ENCODE measurements at regions not wholly inside any gene's neighbourhood (a gene's known extent, or its start where the extent isn't known, plus 50 kb on each side); places are given as distances from the start of the nearest gene placed in this dataset.

DNA sequence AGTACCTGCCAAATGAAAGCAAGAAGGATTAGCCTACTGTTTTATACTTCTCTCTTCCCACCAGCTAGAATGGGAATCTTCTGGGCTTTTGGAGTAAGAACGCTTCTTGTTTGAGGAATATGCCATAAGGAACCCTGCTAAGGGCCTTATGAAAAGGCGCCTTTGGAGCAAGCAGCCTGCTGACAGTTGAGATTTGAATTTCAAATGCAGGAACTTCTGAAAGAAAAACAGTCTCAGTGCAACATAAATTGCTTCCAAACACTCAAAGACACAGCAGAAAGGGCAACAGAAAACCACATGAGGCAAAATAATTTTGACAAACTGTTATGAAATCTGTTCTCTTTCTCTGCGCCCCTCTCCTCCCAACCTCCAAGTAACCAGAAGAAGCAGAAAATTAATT lies 149.4 kb upstream of the B3GAT2 start:
- no peak for DNase-seq
- ATAC-seq = no peak
- intact Hi-C loops (cut with micrococcal nuclease) = no loop called here

DNA sequence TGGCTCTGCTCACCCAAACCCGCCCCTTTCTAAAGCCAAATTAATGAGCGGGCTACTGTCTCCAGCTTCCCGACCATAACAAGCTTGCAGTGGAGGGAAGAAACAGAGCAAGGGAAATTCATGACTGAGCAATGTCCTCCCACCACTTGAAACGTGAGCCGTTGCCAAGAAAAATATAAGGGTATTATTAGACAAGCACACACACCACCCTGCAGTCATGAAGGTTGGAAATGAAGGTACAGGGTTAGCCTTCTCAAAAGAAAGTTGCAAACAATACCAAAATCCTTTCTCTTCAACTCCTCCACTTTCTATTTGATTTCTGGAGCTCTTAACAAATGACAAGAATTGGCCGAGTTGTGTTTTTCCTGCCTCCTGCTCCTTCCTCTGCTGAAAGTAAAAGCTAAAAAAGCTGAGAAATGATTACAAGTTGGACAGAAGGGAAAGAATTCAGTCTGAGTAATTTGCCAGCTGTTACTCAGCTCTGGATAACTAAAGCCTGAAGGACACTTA lies 151.1 kb upstream of the B3GAT2 start:
- ATAC-seq = peak; percentile 91
- DNase-seq = no peak

DNA sequence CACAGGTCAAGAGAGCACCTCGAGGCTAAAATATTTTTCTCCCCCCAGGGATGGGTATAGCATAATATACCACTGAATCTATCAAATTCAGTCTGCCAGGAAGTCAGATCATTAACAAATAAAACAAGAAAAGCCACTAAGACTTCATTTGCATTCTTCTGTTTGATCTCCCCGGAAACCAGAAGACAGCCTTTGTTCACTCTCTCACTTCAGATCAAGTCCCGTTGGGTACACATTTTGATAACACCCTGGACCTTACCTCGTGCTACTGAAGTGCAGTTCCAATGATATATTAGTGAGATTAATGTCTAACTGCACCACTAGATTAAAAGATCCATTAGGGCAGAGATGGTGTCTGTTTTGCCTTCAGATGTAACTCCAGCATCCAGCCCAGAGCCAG lies 157.7 kb upstream of the B3GAT2 start:
- DNase-seq (no peak), ATAC-seq (no peak)
- intact Hi-C loops (cut with micrococcal nuclease) = no loop called here

More for the DNA sequence above, 151.1 kb upstream of the B3GAT2 start:
- intact Hi-C loops (cut with micrococcal nuclease) = no loop called here

DNA sequence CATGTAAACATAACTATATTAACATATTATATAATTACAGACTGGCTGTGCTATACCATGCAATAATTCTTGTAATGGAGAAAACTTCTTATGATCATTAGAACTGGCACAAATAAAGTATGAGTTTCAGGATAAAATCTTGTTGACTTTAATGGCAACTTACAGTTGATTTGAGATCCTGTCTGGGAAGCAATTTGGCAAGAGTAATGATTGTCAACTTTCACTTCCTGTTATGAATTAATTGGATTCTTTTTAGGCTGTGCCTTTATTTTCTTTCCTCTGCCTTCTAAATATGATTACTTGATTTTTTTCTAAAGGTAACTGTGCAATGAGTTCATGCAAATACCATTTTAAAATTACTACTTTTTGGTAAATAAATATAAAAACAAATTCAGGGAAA lies 158.1 kb upstream of the B3GAT2 start:
- DNase-seq (no peak), ATAC-seq (no peak)
- intact Hi-C loops (cut with micrococcal nuclease) = no loop called here

DNA sequence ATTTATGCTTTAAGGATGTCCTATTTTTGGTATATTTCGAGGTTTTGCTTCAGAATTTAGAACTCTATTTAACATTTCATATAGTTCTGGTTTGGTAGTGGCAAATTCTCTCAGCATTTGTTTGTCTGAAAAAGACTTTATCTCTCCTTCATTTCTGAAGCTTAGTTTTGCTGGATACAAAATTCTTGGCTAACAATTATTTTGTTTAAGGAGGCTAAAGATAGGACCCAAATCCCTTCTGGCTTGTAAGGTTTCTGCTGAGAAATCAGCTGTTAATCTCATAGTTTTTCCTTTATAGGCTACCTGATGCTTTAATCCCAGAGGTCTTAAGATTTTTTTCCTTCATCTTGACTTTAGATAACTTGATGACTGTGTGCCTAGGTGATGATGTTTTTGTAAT lies 162.7 kb upstream of the B3GAT2 start:
- DNase-seq (no peak), ATAC-seq (no peak)
- intact Hi-C loops (cut with micrococcal nuclease) = no loop called here

DNA sequence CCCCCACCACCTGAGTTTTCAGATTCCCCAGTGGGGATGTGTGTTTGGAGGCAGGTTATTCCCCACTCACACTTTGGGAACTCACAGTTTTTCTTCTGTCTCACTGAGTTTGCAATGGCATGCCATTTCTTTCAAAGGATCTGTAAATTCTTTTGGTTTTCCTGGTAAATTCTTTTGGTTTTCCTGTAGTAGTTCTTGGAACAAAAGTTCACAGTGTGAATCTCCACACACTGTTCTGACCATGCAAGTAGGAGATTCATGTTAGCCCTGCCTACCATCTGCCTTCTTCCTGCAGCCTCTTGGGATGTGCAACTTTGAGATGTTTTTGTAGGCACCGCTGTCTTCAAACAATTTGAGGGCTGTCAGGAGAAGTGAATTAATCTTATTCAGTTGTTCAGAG lies 165.6 kb upstream of the OGFRL1 start:
- ATAC-seq (no peak), DNase-seq (no peak)
- intact Hi-C loops (cut with micrococcal nuclease) = no loop called here

DNA sequence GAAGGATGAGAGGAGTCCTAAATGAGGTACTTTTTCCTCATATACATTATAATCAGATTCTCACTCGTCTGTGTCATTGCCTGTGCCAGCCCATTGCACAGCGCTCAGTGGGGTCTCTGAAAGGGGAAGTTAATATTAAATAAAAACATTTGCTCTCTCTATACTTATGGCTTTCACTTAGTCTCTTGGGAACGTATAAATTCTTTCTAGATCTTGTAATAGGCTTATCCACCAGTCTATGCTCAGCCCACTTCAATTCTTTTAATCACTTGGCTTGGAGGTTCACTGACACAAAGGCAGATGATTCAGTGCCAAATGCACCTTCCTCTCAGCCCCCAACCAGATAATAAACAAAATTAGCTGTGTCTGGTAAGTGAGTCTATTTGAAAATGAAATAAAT lies 164.3 kb upstream of the OGFRL1 start:
- intact Hi-C loops (cut with micrococcal nuclease) = no loop called here
- DNase-seq = no peak
- no peak for ATAC-seq

DNA sequence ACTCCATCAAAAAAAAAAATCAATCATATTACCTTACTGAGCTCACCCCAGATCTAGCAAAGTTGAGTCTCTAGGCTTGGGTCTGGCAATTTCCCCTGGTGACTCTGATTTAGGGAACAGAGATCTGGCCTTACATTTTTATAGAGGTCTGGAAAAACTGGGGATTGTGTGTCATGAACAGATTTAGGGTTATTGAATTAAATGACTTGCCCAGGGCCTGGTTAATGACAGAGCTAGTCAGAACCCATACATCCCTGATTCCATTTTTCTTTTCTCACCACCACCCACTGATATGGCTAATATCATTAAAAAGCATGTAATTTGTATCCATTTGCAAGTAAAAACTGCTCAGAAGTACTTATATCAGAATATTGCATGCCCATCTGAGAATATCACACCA lies 163.4 kb upstream of the OGFRL1 start:
- no peak for DNase-seq
- intact Hi-C loops (cut with micrococcal nuclease) = no loop called here
- no peak for ATAC-seq

DNA sequence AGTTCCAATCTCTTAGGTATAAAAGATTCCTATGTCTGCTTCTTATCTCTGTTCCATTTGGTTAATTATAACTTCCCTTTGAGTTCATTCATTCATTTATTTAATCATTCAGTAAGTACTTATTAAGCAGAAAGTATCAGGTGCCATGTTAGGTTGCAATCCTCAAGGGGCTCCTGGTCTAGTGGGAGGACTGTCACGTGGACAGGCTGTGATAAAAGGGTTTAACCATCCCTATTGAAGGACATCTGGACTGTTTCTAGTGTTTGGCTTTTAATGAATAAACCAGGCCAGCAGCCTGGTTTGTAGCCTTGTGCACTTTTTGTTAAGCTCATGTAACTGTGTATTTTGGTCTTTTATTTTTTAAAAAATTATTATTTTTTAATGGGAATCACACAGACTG lies 162.1 kb upstream of the OGFRL1 start:
- intact Hi-C loops (cut with micrococcal nuclease) = no loop called here
- DNase-seq (no peak), ATAC-seq (no peak)

DNA sequence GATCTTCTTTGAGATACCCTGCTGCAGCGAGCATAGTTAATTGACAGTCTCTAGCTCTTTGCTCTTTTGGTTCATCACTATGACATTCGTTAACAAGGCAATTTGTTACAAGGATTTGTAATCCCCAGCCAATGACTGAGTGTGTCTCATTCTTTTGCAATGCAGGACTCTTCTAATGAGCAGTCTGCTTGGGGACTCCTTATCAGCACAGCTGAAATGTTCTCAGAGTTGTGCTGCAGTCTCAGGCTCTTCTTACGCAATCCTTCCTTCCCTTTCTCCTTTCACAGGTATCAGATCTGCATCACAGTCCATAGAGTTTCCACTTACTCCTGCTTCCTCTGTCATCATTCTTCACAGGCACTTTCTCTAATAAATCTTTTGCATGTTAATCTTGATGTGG lies 161.2 kb upstream of the OGFRL1 start:
- no peak for ATAC-seq
- no peak for DNase-seq
- intact Hi-C loops (cut with micrococcal nuclease) = no loop called here

DNA sequence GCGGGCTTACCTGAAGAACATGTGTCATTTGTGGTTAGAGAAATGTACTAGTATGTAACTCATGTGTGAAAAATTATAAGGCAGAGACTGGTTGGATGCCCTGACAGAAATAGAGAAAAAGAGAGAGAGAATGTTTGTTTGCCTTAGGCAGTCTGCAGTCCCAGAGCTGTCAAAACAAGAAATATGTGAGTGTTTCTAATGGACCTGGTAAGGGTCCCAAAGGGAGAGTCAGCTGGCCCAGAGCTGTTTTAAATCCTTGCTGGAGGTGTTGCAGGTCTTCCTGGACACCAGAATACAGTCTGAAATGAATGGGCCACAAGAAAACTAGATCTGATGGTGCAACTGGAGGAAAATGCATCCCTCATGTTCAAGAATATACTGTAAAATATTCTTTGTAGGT lies 158.3 kb upstream of the OGFRL1 start:
- no peak for DNase-seq
- intact Hi-C loops (cut with micrococcal nuclease) = no loop called here
- ATAC-seq = no peak

DNA sequence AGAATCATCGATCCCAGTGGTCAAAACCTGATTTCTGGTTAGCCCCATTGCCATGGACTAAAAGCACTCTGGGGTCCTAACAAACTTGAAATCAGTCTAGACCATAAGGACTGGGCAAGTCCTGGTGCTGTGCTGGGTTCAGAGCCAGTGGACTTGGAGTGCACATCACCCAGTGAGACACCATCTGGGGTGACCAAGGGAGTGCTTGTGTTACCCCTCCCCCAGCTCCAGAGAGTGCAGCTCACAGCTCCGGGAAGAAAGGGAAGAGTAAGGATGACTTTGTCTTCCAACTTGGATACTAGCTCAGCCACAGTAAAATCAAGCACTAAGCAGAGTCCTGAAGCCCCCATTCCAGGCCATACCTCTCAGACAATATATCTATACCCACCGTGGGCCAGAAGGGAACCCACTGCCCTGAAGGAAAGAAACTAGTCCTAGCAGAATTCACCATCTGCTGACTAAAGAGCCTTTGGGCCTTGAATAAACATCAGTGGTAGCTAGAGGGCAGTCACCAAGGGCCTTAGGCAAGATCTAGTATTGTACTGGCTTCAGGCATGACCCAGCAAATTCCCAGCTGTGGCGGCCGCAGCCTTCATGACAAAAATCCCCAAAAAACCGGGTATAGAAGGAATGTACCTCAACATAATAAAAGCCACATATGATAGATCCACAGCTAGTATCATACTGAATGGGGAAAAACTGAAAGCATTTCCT lies 153.5 kb upstream of the OGFRL1 start:
- DNase-seq (no peak), ATAC-seq (no peak)
- intact Hi-C loops (cut with micrococcal nuclease) = no loop called here

DNA sequence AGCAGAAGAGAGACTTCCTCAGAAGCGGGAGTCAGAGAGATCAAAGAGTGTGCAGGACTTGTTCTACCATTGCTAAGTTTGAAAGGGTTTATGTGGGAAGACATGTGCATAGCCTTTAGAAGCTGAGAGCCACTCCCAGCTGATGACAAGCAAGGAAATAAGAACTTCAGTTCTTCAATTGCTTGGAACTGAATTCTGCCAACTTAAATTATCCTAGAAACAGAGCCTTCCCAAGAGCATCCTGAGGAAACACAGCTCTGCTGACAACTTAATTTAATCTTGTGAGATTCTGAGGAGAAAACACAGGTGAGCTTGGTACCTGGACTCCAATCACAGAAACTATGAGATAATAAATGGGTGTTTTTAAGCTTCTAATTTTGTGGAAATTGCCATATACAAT lies 150.6 kb upstream of the OGFRL1 start:
- ATAC-seq (no peak), DNase-seq (no peak)
- intact Hi-C loops (cut with micrococcal nuclease) = no loop called here

DNA sequence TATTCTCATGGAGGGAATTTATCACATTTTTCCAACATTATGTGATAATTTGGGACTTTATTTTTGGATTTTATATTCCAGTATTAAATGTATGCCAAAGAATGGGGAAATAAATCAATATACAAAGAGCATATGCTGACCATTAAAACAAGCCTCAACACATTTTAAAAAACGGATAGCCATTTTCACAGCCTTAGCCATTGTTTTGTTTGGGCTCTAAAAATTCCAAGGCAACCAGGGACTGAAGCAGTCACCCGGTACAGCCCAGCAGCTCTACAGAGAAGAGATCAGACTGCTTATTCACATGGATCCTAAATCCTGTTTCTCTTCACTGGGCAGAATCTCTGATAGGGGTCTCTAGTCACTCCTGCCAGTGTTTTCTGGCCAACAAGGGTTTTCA lies 150.2 kb upstream of the OGFRL1 start:
- intact Hi-C loops (cut with micrococcal nuclease) = no loop called here
- ATAC-seq (no peak), DNase-seq (no peak)

DNA sequence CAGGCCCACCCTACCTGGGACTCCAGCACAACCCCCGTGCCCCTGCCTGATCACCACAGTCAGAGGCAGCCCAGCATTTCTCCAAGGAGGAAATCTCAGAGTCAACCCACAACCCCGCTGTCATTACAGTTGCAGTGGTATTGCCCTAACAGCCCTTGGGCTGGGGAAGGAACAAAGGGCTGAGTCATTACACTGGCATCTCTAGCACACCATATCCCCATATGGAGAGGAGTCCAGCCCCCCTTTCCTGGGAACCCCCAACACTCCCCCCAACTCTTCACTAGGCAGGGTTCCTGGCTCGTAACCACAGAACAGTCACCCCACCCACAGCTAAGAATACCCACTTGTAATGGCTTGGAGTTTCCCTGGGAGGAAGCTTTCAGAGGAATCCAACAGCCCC lies 149.4 kb upstream of the OGFRL1 start:
- intact Hi-C loops (cut with micrococcal nuclease) = no loop called here
- no peak for DNase-seq
- ATAC-seq = no peak

DNA sequence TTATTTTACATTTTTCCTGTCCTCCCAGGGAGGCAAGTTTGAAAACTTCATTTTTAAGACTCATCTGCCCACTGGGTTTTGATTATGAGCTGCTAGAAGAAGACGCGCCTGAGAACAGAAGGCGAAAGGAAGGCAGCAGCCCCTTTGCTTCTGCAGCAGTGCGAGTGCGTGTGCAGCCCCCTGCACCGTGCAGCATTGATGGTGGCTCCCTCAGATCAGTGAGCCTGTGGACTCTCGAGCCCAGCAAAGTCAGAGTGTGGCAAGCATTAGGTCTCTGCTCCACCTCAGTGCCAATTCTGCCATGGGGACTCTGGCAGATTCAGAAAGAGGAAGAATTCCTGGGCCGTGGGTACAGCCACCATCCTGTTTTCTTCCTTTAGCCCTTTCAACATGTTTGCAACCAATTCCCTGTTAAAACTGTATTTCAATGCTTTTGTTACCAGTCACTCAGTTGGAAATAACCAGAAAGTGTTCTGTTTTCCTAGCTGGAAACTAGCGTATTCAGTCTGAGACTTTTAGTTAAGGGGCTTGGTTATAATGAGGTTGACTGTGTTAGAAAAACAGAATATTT lies 134.8 kb upstream of the OGFRL1 start:
- intact Hi-C loops (cut with micrococcal nuclease) = no loop called here
- no peak for ATAC-seq
- no peak for DNase-seq

DNA sequence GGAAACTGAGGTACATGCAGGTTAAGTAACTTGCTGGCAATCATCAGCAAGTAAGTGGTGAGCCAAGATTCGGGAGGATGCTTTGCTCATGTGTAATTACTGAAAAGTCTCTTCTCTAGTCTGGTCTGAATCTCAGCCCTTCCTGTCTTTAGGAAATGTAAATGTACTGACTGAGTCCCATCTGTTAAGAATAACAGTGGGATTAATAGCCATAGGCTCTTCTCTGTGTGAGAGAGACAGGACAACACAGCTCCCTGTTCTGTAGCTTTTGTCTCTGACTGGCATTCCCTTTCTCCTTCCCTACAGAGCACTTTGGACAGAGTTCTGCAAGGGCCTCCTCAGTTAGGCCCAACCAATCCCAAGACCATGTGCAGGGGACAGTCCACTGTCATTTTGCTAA lies 131.3 kb upstream of the OGFRL1 start:
- ATAC-seq (no peak), DNase-seq (no peak)
- intact Hi-C loops (cut with micrococcal nuclease) = no loop called here

DNA sequence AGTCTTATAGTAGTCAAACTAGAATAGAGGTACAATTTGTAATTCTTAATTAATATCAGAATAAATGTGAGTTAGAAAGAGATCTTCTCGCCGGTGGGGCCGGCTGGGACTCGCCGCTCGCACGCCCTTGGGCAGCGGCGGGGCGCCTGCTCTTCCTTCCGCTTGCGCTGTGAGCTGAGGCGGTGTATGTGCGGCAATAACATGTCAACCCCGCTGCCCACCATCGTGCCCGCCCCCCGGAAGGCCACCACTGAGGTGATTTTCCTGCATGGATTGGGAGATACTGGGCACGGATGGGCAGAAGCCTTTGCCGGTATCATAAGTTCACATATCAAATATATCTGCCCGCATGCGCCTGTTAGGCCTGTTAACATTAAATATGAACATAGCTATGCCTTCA lies 123.7 kb upstream of the OGFRL1 start:
- no peak for ATAC-seq
- no peak for DNase-seq
- intact Hi-C loops (cut with micrococcal nuclease) = no loop called here

DNA sequence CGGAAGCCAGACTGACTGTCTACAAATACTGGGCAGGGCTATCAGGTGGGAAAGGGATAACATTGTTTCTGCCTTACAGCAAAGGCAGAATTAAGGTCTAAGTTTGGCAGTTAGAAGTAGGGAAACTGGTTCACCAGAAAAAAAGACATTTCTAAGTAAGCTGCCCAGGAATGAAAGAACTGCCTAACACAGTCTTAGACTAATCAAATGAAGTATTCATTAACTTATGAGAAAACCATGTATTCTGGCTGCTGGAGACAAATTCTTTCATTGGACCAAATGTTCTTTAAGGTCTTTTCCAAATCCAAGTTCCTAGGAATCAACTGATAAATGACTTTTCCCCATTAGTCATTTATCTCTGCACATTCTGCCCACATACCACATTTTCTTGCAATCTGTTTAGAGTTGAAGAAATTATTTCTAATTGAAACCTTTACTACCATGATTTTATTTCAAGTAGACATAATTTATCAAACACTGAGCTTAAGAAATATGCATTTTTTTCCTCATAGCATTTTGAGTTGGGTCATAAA lies 120.3 kb upstream of the OGFRL1 start:
- intact Hi-C loops (cut with micrococcal nuclease) = no loop called here
- DNase-seq (no peak), ATAC-seq (no peak)

DNA sequence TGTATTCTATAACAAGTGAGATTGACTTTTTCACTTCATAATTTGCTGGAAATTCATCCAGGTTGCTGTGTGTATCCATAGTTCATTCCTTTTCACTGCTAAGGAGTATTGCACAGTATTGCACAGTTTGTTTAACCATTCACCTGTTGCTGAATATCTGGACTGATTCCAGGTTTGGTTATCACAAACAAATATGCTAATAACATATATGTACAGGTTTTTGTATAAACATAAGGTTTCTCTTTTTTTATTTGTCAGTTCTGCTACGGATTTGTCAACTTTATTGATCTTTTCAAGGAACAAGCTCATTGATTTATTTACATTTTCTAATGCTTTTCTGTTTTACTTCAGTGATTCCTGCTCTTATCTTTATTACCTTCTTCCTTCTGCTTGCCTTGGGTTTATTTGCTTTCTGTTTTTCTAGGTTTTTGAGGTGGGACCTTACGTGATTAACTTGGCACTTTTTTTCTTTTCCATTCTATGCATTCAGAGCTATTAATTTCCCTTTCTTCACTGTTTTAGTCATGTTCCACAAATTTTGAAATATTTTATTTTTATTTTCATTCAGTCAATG lies 117.0 kb upstream of the OGFRL1 start:
- no peak for ATAC-seq
- intact Hi-C loops (cut with micrococcal nuclease) = no loop called here
- no peak for DNase-seq
